GM13977 (cell line): ENCODE measurements at regions not wholly inside any gene's neighbourhood (a gene's known extent, or its start where the extent isn't known, plus 50 kb on each side); places are given as distances from the start of the nearest gene placed in this dataset.
"Not testable (repeated sequence)": the region's sequence is repeated elsewhere in the genome, so short reads cannot be mapped to it uniquely, and the experiment has no call there.

Experiments
- DNase-seq: peaks from one replicate; pipeline ENCODE4 v3.0.0; 2012; ENCODE audit warnings: low spot score
- in situ Hi-C: fragments of 300-500 bp; cut with MboI; formaldehyde crosslinking; loops from one replicate; pipeline ENCODE4 v1.12.0; 2022; ENCODE audit warnings: low sequenced_read_pairs, low pct_unique_long_range_greater_than_20kb, mixed read lengths, inconsistent platforms; ENCODE audit not compliant: unreplicated experiment
- TF ChIP-seq, protein P1 (sequence below): IDR thresholded peaks from 2 replicates; pipeline ENCODE4 v1.5.1; 2012; ENCODE audit warnings: mild to moderate bottlenecking, control low read depth; ENCODE audit not compliant: insufficient read depth; ENCODE audit errors: extremely low read depth, missing control alignments

DNA sequence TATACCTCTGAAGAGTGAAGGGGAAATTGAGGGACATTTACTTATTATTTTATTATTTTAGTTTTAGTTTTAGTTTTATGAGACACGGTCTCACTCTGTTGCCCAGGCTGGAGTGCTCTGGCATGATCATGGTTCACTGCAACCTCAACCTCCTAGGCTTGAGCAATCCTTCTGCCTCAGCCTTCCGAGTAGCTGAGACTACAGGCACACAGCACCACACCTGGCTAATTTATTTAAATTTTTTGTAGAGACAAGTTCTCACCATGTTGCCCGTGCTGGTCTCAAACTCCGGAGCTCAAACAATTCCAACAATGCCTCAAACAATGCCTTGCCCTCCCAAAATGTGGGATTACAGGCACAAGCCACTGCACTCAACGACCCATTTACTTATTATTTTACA is 68.4 kb upstream of the BMP2K start:
- in situ Hi-C loops: no loop called here
- TF ChIP-seq, protein P1, sequence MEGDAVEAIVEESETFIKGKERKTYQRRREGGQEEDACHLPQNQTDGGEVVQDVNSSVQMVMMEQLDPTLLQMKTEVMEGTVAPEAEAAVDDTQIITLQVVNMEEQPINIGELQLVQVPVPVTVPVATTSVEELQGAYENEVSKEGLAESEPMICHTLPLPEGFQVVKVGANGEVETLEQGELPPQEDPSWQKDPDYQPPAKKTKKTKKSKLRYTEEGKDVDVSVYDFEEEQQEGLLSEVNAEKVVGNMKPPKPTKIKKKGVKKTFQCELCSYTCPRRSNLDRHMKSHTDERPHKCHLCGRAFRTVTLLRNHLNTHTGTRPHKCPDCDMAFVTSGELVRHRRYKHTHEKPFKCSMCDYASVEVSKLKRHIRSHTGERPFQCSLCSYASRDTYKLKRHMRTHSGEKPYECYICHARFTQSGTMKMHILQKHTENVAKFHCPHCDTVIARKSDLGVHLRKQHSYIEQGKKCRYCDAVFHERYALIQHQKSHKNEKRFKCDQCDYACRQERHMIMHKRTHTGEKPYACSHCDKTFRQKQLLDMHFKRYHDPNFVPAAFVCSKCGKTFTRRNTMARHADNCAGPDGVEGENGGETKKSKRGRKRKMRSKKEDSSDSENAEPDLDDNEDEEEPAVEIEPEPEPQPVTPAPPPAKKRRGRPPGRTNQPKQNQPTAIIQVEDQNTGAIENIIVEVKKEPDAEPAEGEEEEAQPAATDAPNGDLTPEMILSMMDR: no peak
- DNase-seq: no peak

DNA sequence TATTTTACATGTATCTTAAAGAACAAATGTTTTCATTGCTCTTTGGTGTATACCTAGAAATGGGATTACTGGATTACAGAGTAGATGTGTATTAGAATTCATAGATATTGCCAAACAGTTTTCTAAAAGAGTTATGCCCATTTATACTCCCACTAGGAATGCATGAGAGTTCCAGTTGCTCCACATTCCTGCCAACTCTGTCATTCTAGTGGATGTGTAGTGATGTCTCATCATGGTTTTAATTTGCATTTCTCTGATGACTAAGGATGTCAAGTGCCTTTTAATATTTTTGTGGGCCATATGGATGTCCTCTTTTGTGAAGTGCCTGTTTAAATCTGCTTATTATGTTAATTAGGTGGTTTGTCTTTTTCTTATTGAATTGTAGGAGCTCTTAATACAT is 65.6 kb upstream of the BMP2K start:
- DNase-seq: no peak
- in situ Hi-C loops: no loop called here

DNA sequence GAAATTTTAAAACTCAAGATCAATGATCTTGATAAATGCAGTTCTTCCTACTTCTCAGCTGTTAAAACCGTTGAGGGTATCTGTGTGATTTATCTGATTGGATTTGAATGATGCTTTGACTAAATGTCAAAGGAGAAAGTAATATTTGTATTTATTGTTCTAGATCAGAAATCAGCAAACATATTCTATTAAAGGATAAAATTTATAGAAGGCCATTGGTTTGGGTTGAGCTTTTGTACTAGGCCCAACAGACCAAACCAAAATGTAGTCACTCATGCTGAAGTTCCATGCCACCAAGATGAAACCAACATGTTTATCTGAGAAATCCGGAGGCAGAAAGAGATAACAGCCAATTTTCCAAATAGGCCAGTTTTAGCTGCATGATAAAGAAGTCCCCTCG is 64.5 kb upstream of the BMP2K start:
- no peak for DNase-seq
- TF ChIP-seq, protein P1: no peak
- in situ Hi-C loops: no loop called here

More for the DNA sequence above, 65.6 kb upstream of the BMP2K start:
- TF ChIP-seq, protein P1: no peak

DNA sequence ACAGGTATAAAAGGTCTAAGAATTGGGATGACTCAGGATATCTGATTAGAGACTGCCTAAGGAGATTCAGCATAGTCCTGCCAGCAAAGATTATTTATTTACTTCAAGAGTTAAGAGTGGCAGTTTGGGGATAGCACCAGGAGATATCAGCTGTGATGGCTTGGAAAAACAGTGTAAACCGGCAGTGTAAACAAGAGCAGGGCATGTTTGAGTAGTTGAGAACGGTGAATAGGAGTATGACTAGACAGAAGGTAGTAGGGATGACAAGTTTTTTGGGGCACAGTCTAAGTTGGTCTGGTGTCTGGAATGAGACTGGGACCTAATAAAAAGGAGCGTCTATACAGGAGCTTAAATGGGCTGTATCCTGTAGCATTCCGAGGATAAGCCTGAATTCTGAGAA is 61.6 kb upstream of the BMP2K start:
- in situ Hi-C loops: not testable (repeated sequence)

DNA sequence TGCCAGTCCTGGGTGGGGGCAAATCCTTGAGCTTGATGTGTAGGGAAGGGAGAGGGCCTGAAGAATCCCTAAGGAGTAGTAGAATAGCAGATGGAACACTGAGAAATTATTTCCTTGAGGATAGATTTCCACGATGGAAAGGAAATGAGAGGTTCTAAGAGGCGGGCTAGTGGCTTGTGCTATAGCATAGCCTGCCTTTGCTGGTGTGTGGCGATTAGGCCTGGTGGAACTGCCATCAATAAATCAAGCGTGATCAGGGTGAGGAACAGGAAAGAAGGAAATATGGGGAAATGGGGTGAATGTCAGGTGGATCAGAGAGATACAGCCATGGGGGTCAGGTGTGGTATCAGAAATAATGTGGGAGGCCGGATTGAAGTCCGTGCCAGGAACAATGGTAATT is 60.8 kb upstream of the BMP2K start:
- in situ Hi-C loops, DNase-seq: not testable (repeated sequence)

More for the DNA sequence above, 61.6 kb upstream of the BMP2K start:
- DNase-seq: not testable (repeated sequence)

DNA sequence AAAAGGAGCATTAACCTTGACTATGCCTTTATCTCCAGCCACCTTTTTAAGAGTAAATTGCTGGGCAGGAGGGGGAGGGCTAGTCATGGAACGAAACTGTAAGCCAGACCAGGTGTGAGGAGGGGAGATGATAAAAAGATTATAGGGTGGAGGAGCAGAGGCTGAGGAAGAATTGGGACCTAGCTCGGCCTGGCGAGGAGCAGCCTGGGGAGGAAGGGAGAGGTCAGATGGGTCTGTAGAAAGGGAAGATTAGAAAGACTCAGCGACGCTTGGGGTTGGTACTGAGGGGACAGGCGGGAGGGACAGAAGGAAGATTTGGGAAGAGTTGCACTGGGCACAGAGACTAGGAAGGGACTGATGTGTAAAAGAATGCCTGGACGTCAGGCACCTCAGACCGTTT is 58.4 kb upstream of the BMP2K start:
- DNase-seq, in situ Hi-C loops: not testable (repeated sequence)

DNA sequence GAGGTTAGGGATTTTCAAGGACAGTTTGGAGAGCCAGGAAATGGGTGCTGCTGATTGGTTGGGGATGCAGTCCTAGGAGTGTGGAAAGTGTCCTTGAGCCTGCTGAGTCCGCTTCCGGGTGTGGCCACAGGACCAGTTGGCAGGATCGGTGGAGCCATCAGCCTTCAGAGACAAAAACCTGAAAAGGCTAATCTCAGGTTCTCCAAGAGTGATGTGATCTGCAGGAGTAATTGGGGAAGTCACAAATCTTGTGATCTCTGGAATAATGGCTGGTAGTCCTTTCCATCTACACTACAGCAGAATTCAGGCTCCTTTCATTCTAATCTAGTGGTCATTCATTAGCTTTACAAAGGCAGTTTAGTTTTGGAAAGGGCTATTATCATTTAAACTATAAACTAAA is 55.9 kb upstream of the BMP2K start:
- TF ChIP-seq, protein P1: no peak
- DNase-seq: no peak
- in situ Hi-C loops: no loop called here

DNA sequence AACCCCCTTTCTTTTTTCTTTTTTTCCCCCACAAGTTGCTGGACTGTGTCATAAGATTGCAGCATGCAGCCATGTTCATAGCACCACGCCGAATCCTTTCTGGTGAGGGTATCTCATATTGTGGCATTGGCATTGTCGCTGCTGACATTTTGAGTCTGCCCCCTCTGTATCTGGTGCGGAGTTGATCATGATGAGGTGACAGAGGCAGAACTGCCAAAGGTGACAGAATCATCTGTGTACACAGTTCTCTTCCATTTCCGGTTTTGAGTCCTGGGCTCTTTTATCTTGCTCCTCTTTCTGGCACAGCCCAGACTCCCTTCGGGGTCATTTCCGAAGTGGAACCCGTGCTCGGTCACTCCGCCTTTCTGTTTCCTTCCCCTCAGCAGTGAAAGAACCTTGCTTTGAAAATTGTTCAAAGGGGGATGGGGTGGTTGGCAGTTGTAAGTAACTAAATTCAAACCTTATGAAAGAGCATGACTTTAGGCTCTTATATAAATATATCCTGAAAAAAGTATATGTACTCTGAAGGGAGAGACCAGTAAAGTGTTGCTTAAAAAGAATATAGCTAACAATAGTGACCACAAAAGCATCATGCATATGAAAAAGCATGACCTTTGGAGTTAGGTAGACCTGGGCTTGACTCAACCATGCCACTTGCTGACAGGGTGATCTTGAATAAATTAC is 55.0 kb upstream of the BMP2K start:
- TF ChIP-seq, protein P1: no peak
- DNase-seq: no peak
- in situ Hi-C loops: no loop called here
